Prostate gland (tissue), 2 donors: ENCODE measurements at regions not wholly inside any gene's neighbourhood (a gene's known extent, or its start where the extent isn't known, plus 50 kb on each side); places are given as distances from the start of the nearest gene placed in this dataset.

Experiments used
- DNase-seq: peaks from one replicate; pipeline ENCODE4 v3.0.0-alpha.2; 2019; ENCODE audit warnings: low spot score
- H3K27ac ChIP-seq, 2 donors: fragments of 200-600 bp; sonication (generic); 2 replicates each; pipeline ENCODE4 v1.5.1; 2017 to 2019
- H3K27me3 ChIP-seq: fragments of 200-600 bp; sonication (generic); replicated peaks from 2 replicates; pipeline ENCODE4 v1.5.1; 2019; ENCODE audit not compliant: insufficient read depth
- H3K36me3 ChIP-seq, 2 donors: fragments of 200-600 bp; sonication (generic); 1 replicate in 1 of 2; 2 replicates in 1 of 2; pipeline versions ENCODE4 v1.5.1 to v1.8.1; 2017 to 2019
- H3K4me1 ChIP-seq: fragments of 200-600 bp; sonication (generic); replicated peaks from 2 replicates; pipeline ENCODE4 v1.5.1; 2019
- H3K4me3 ChIP-seq, 2 donors: fragments of 200-600 bp; sonication (generic); 2 replicates each; pipeline ENCODE4 v1.5.1; 2017 to 2019
- H3K9me3 ChIP-seq: fragments of 200-600 bp; sonication (generic); 2 replicates; pipeline ENCODE4 v1.5.1; 2017
- CTCF ChIP-seq, 4 experiments: fragments of 200-600 bp in 2 of 4; fragments of 450-650 bp in 2 of 4; sonication (generic) in 2 of 4; IDR thresholded peaks; 1 replicate in 3 of 4; 2 replicates in 1 of 4; pipeline ENCODE4 v1.5.1; 2016 to 2019; ENCODE audit warnings: antibody characterized with exemption in 4 of 4, mild to moderate bottlenecking in 2 of 4, moderate library complexity in 2 of 4
- POLR2A ChIP-seq: fragments of 450-650 bp; IDR thresholded peaks from one replicate; pipeline ENCODE4 v1.6.1; 2016; ENCODE audit warnings: antibody characterized with exemption, mild to moderate bottlenecking
- POLR2AphosphoS5 ChIP-seq: sonication (generic); formaldehyde crosslinking; IDR thresholded peaks from one replicate; pipeline ENCODE4 v1.6.1; 2017; ENCODE audit warnings: antibody characterized with exemption
- WGBS: methylation state at CpG from one replicate; pipeline ENCODE4 v1.1.5; 2018; 5-methylcytosine and 5-hydroxymethylcytosine counted together
- intact Hi-C: fragments of 100-400 bp; cut with DNase I; formaldehyde crosslinking; loops from one replicate; pipeline ENCODE4 v1.14.2; 2022

- TF ChIP-seq POLR2AphosphoS5 = no peak
- no peak for TF ChIP-seq POLR2A
- no peak for TF ChIP-seq CTCF (IDR thresholded peaks at IDR 0.05)
- H3K9me3 ChIP-seq = no peaks in the 10 kb centered on the region
- H3K27me3 ChIP-seq = no peaks in the 10 kb centered on the region
- intact Hi-C loops = no loop called here
- H3K4me1 ChIP-seq = no peaks in the 10 kb centered on the region
- no peaks in the 10 kb centered on the region for H3K36me3 ChIP-seq
- WGBS = 96% methylated on average over 5 of the region's 5 CpGs
- no peak overlapping the region for H3K4me3 ChIP-seq
- no peak for DNase-seq
- no peak overlapping the region for H3K27ac ChIP-seq
Observed at GRCh38 chr12:11962860-11963259, 107.9 kb upstream of the BCL2L14 start.

GRCh38 chr12:11963841-11964471, 106.8 kb upstream of the BCL2L14 start:
- Histone ChIP-seq H3K4me3 (no peak overlapping the region), H3K27me3 (no peaks in the 10 kb centered on the region), H3K4me1 (no peaks in the 10 kb centered on the region), H3K9me3 (no peaks in the 10 kb centered on the region), H3K36me3 (no peaks in the 10 kb centered on the region), H3K27ac (no peak overlapping the region)
- no peak for DNase-seq
- WGBS = 90% methylated on average over 12 of the region's 12 CpGs
- TF ChIP-seq POLR2A (no peak), POLR2AphosphoS5 (no peak), CTCF (IDR thresholded peaks at IDR 0.05) (no peak)
- intact Hi-C loops = no loop called here

GRCh38 chr12:11965258-11965910, 105.4 kb upstream of the BCL2L14 start:
- Histone ChIP-seq H3K4me1 (no peaks in the 10 kb centered on the region), H3K4me3 (no peak overlapping the region), H3K27ac (no peak overlapping the region), H3K27me3 (no peaks in the 10 kb centered on the region), H3K9me3 (no peaks in the 10 kb centered on the region), H3K36me3 (no peaks in the 10 kb centered on the region)
- intact Hi-C loops = no loop called here
- DNase-seq = no peak
- WGBS = 94% methylated on average over 9 of the region's 9 CpGs
- TF ChIP-seq POLR2A (no peak), POLR2AphosphoS5 (no peak), CTCF (IDR thresholded peaks at IDR 0.05) (no peak)

GRCh38 chr12:11967376-11968047, 103.2 kb upstream of the BCL2L14 start:
- Histone ChIP-seq H3K27ac (no peak overlapping the region), H3K27me3 (no peaks in the 10 kb centered on the region), H3K36me3 (no peaks in the 10 kb centered on the region), H3K4me1 (no peaks in the 10 kb centered on the region), H3K9me3 (no peaks in the 10 kb centered on the region), H3K4me3 (no peak overlapping the region)
- intact Hi-C loops = no loop called here
- 24% methylated on average over 9 of the region's 9 CpGs for WGBS
- TF ChIP-seq POLR2A = no peak
- no peak for TF ChIP-seq CTCF (IDR thresholded peaks at IDR 0.05)
- DNase-seq = peak; percentile 57

- Histone ChIP-seq H3K27me3 (no peaks in the 10 kb centered on the region), H3K4me3 (no peak overlapping the region), H3K9me3 (no peaks in the 10 kb centered on the region), H3K27ac (no peak overlapping the region), H3K4me1 (no peaks in the 10 kb centered on the region), H3K36me3 (no peaks in the 10 kb centered on the region)
- intact Hi-C loops = no loop called here
- no peak for TF ChIP-seq POLR2A
- no peak for TF ChIP-seq CTCF (IDR thresholded peaks at IDR 0.05)
- TF ChIP-seq POLR2AphosphoS5 = no peak
- DNase-seq = no peak
- WGBS = 44% methylated on average over 5 of the region's 5 CpGs
Observed at GRCh38 chr12:11968048-11968383, 102.7 kb upstream of the BCL2L14 start.
